GM18505 (cell line): ENCODE measurements at regions not wholly inside any gene's neighbourhood (a gene's known extent, or its start where the extent isn't known, plus 50 kb on each side); places are given as distances from the start of the nearest gene placed in this dataset.

ENCODE experiments used
- ATAC-seq: cut with Tn5 transposase; IDR thresholded peaks from one replicate; pipeline ENCODE4 v1.9.1; 2021; ENCODE audit not compliant: unreplicated experiment
- POLR2A ChIP-seq: IDR thresholded peaks from 4 replicates; pipeline ENCODE4 v1.6.1; 2011; ENCODE audit warnings: borderline replicate concordance; ENCODE audit not compliant: insufficient read depth, insufficient read length; ENCODE audit errors: extremely low read depth

- ATAC-seq, result no peak
- no peak for TF ChIP-seq POLR2A
Observed at GRCh38 chr13:37947419-37948140, 78.0 kb upstream of the TRPC4 start.

GRCh38 chr13:37945651-37946575 lies 76.3 kb upstream of the TRPC4 start:
- no peak for TF ChIP-seq POLR2A
- no peak for ATAC-seq

GRCh38 chr13:37944869-37945442 lies 75.4 kb upstream of the TRPC4 start:
- no peak for ATAC-seq
- TF ChIP-seq POLR2A, result no peak

GRCh38 chr13:37944081-37944868 lies 74.7 kb upstream of the TRPC4 start:
- ATAC-seq, result no peak
- TF ChIP-seq POLR2A, result no peak

GRCh38 chr13:37942929-37943328 lies 73.4 kb upstream of the TRPC4 start:
- TF ChIP-seq POLR2A, result no peak
- ATAC-seq, result no peak

- TF ChIP-seq POLR2A, result no peak
- no peak for ATAC-seq
Observed at GRCh38 chr13:37934339-37935191, 65.0 kb upstream of the TRPC4 start.

- ATAC-seq, result no peak
- TF ChIP-seq POLR2A, result no peak
Observed at GRCh38 chr13:37929308-37929707, 59.7 kb upstream of the TRPC4 start.

- TF ChIP-seq POLR2A, result no peak
Observed at GRCh38 chr13:37927561-37927960, 58.0 kb upstream of the TRPC4 start.

GRCh38 chr13:37925878-37926473 lies 56.4 kb upstream of the TRPC4 start:
- no peak for TF ChIP-seq POLR2A
- ATAC-seq, result no peak

More at GRCh38 chr13:37927561-37927960, 58.0 kb upstream of the TRPC4 start:
- ATAC-seq, result no peak

- ATAC-seq, result no peak
- TF ChIP-seq POLR2A, result no peak
Observed at GRCh38 chr13:37923236-37923635, 53.7 kb upstream of the TRPC4 start.

GRCh38 chr13:37919329-37919880 lies 49.8 kb upstream of the TRPC4 start:
- TF ChIP-seq POLR2A, result no peak
- ATAC-seq, result no peak
